Astrocyte (in vitro differentiated cells and primary cell): ENCODE measurements at regions not wholly inside any gene's neighbourhood (a gene's known extent, or its start where the extent isn't known, plus 50 kb on each side); places are given as distances from the start of the nearest gene placed in this dataset.

ENCODE experiments used
- DNase-seq: peaks from one replicate; pipeline ENCODE4 v3.0.0-alpha.2; 2010; ENCODE audit warnings: low read depth
- FAIRE-seq: peaks from 2 replicates; lab custom pipeline; 2011; peaks lifted over from hg19 to GRCh38; lab: Jason Lieb, UNC
- H2AFZ ChIP-seq: 2 replicates; pipeline ENCODE4 v1.6.0; 2012; ENCODE audit warnings: low read depth, low read length, inconsistent platforms
- H3K27ac ChIP-seq: 2 replicates; pipeline ENCODE4 v1.5.1; 2011; ENCODE audit warnings: low read depth, low read length, inconsistent platforms
- H3K27me3 ChIP-seq: 2 replicates; pipeline ENCODE4 v1.6.0; 2011; ENCODE audit warnings: low read length, inconsistent platforms; ENCODE audit not compliant: insufficient read depth
- H3K36me3 ChIP-seq: 2 replicates; pipeline ENCODE4 v1.5.1; 2011; ENCODE audit warnings: low read length, inconsistent platforms; ENCODE audit not compliant: insufficient read depth
- H3K4me1 ChIP-seq: 2 replicates; pipeline ENCODE4 v1.5.1; 2011; ENCODE audit warnings: low read length, inconsistent platforms; ENCODE audit not compliant: insufficient read depth
- H3K4me2 ChIP-seq: 2 replicates; pipeline ENCODE4 v1.6.0; 2012; ENCODE audit warnings: low read length, inconsistent platforms
- H3K4me3 ChIP-seq: 2 replicates; pipeline ENCODE4 v1.5.1; 2011; ENCODE audit warnings: low read depth, mild to moderate bottlenecking, low read length, inconsistent platforms; ENCODE audit not compliant: insufficient read depth
- H3K79me2 ChIP-seq: 2 replicates; pipeline ENCODE4 v1.6.0; 2012; ENCODE audit warnings: mild to moderate bottlenecking, low read length, inconsistent platforms; ENCODE audit not compliant: insufficient read depth
- H3K9ac ChIP-seq: 2 replicates; pipeline ENCODE4 v1.6.0; 2012; ENCODE audit warnings: mild to moderate bottlenecking, low read length, inconsistent platforms
- H3K9me3 ChIP-seq: 2 replicates; pipeline ENCODE4 v1.5.1; 2012; ENCODE audit warnings: low read depth, mild to moderate bottlenecking, low read length, inconsistent platforms; ENCODE audit not compliant: insufficient read depth
- H4K20me1 ChIP-seq: 2 replicates; pipeline ENCODE4 v1.6.0; 2012; ENCODE audit warnings: low read length, inconsistent platforms; ENCODE audit not compliant: insufficient read depth
- H3K27ac Mint-ChIP-seq: one replicate; pipeline ENCODE4 v1.8.0; 2021; ENCODE audit warnings: mild to moderate bottlenecking, mixed read lengths; ENCODE audit not compliant: unreplicated experiment
- H3K27me3 Mint-ChIP-seq: one replicate; pipeline ENCODE4 v1.8.0; 2021; ENCODE audit warnings: low read depth, mixed read lengths; ENCODE audit not compliant: unreplicated experiment
- H3K36me3 Mint-ChIP-seq: one replicate; pipeline ENCODE4 v1.8.0; 2021; ENCODE audit warnings: low read depth, mixed read lengths; ENCODE audit not compliant: unreplicated experiment
- H3K4me1 Mint-ChIP-seq: one replicate; pipeline ENCODE4 v1.8.0; 2021; ENCODE audit warnings: low read depth, mixed read lengths; ENCODE audit not compliant: unreplicated experiment
- H3K4me3 Mint-ChIP-seq: one replicate; pipeline ENCODE4 v1.8.0; 2021; ENCODE audit warnings: mild to moderate bottlenecking, moderate library complexity, mixed read lengths; ENCODE audit not compliant: unreplicated experiment
- H3K9me3 Mint-ChIP-seq: one replicate; pipeline ENCODE4 v1.8.0; 2021; ENCODE audit warnings: mild to moderate bottlenecking, mixed read lengths; ENCODE audit not compliant: unreplicated experiment
- EZH2 ChIP-seq: IDR thresholded peaks from 2 replicates; pipeline ENCODE4 v1.6.1; 2012; ENCODE audit warnings: mild to moderate bottlenecking, low read length, inconsistent platforms; ENCODE audit not compliant: insufficient read depth
- TF ChIP-seq, protein P1 (sequence below): IDR thresholded peaks from 2 replicates; pipeline ENCODE4 v1.5.1; 2011; ENCODE audit warnings: low read depth, mild to moderate bottlenecking, inconsistent platforms, low read length, moderate library complexity; ENCODE audit not compliant: insufficient read depth

GRCh38 chr6:4377603-4378002 is 242.2 kb upstream of the ECI2 start:
- Mint-ChIP-seq H3K27ac (no peak overlapping the region), H3K27me3 (peaks cover 23% of the 10 kb centered on the region), H3K36me3 (peaks cover 2% of the 10 kb centered on the region), H3K9me3 (peaks cover 14% of the 10 kb centered on the region), H3K4me1 (no peaks in the 10 kb centered on the region), H3K4me3 (no peak overlapping the region)
- FAIRE-seq: no peak
- H3K36me3 ChIP-seq: no peaks in the 10 kb centered on the region
- TF ChIP-seq, protein P1, sequence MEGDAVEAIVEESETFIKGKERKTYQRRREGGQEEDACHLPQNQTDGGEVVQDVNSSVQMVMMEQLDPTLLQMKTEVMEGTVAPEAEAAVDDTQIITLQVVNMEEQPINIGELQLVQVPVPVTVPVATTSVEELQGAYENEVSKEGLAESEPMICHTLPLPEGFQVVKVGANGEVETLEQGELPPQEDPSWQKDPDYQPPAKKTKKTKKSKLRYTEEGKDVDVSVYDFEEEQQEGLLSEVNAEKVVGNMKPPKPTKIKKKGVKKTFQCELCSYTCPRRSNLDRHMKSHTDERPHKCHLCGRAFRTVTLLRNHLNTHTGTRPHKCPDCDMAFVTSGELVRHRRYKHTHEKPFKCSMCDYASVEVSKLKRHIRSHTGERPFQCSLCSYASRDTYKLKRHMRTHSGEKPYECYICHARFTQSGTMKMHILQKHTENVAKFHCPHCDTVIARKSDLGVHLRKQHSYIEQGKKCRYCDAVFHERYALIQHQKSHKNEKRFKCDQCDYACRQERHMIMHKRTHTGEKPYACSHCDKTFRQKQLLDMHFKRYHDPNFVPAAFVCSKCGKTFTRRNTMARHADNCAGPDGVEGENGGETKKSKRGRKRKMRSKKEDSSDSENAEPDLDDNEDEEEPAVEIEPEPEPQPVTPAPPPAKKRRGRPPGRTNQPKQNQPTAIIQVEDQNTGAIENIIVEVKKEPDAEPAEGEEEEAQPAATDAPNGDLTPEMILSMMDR: no peak
- TF ChIP-seq EZH2: no peak
- H3K79me2 ChIP-seq: no peaks in the 10 kb centered on the region
- no peak for DNase-seq
- H3K4me1 ChIP-seq: no peaks in the 10 kb centered on the region
- no peak overlapping the region for H3K4me2 ChIP-seq
- peaks cover 1% of the 10 kb centered on the region for H3K9me3 ChIP-seq
- no peaks in the 10 kb centered on the region for H3K27me3 ChIP-seq
- H4K20me1 ChIP-seq: no peaks in the 10 kb centered on the region
- H2AFZ ChIP-seq: no peak overlapping the region
- H3K4me3 ChIP-seq: no peak overlapping the region
- H3K9ac ChIP-seq: no peak overlapping the region
- H3K27ac ChIP-seq: no peak overlapping the region

GRCh38 chr6:4374216-4374615 is 238.8 kb upstream of the ECI2 start:
- H3K4me1 Mint-ChIP-seq: peaks cover 23% of the 10 kb centered on the region
- peaks cover 2% of the 10 kb centered on the region for H3K9me3 Mint-ChIP-seq
- H3K4me3 Mint-ChIP-seq: no peak overlapping the region
- Histone ChIP-seq H4K20me1 (no peaks in the 10 kb centered on the region), H3K4me1 (peaks cover 25% of the 10 kb centered on the region), H3K36me3 (no peaks in the 10 kb centered on the region), H3K79me2 (no peaks in the 10 kb centered on the region), H2AFZ (no peak overlapping the region), H3K4me2 (no peak overlapping the region), H3K27ac (no peak overlapping the region), H3K27me3 (no peaks in the 10 kb centered on the region), H3K9me3 (no peaks in the 10 kb centered on the region), H3K4me3 (no peak overlapping the region), H3K9ac (no peak overlapping the region)
- peaks cover 11% of the 10 kb centered on the region for H3K27me3 Mint-ChIP-seq
- DNase-seq (no peak), FAIRE-seq (no peak)
- TF ChIP-seq, protein P1: no peak
- no peak overlapping the region for H3K27ac Mint-ChIP-seq
- H3K36me3 Mint-ChIP-seq: no peaks in the 10 kb centered on the region

DNA sequence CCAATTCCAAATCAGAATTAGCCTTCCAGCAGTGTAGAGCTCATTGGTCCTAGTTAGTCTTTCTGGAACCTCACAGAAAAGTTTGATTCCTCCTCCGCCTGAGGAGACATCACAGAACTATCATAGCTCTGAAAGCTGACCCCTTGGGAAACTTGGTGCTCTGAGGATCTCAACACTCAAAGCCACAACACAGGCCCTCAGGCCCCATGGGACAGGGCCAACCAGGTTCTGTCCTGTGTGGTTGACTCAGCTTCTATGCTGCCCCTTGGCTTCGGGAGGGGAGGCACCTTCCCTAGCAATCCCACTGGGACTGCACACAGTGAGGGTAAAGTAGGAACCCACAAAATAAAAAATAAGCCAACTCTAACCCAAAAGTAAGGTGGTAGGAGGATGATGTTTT is 237.5 kb upstream of the ECI2 start:
- Histone ChIP-seq H3K9ac (no peak overlapping the region), H3K4me3 (no peak overlapping the region), H3K4me2 (no peak overlapping the region), H2AFZ (no peak overlapping the region), H3K79me2 (no peaks in the 10 kb centered on the region), H3K4me1 (peaks cover 29% of the 10 kb centered on the region), H3K27ac (no peak overlapping the region), H3K36me3 (no peaks in the 10 kb centered on the region), H4K20me1 (no peaks in the 10 kb centered on the region), H3K27me3 (no peaks in the 10 kb centered on the region), H3K9me3 (no peaks in the 10 kb centered on the region)
- FAIRE-seq (no peak), DNase-seq (no peak)
- H3K27me3 Mint-ChIP-seq: peaks cover 7% of the 10 kb centered on the region
- H3K27ac Mint-ChIP-seq: no peak overlapping the region
- no peak overlapping the region for H3K4me3 Mint-ChIP-seq
- TF ChIP-seq, protein P1: no peak
- no peak for TF ChIP-seq EZH2
- H3K9me3 Mint-ChIP-seq: peaks cover 2% of the 10 kb centered on the region
- peaks cover 35% of the 10 kb centered on the region for H3K4me1 Mint-ChIP-seq
- H3K36me3 Mint-ChIP-seq: no peaks in the 10 kb centered on the region
